K562 (cell line): ENCODE measurements at regions not wholly inside any gene's neighbourhood (a gene's known extent, or its start where the extent isn't known, plus 50 kb on each side); places are given as distances from the start of the nearest gene placed in this dataset.

Experiments used
- ATAC-seq: fragments of 200-7000 bp; cut with Tn5 transposase; 3 replicates; pipeline ENCODE4 v1.9.1; 2020; ENCODE audit warnings: moderate library complexity
- BruUV-seq: library from RNA; stranded (reverse); fragments of 400-500 nt; replicated peaks from 2 replicates; lab custom pipeline; 2021; lab: Mats Ljungman, UMichigan
- CTCF ChIA-PET: fragments of 300-600 bp; formaldehyde crosslinking; extraction: SDS; loops from one replicate; lab custom pipeline; 2021; ENCODE audit warnings: low intra/inter-chr PET ratio; lab: Yijun Ruan, JAX
- POLR2A ChIA-PET: fragments of 300-600, 350-650 bp; sonication (Branson Sonifier 250); formaldehyde crosslinking; extraction: SDS; loops from one replicate; lab custom pipeline; 2021; ENCODE audit warnings: antibody characterized with exemption, inconsistent platforms; lab: Yijun Ruan, JAX
- DNase-seq, 4 experiments: peaks; one replicate each; pipeline versions ENCODE4 v3.0.0 to v3.0.0-alpha.2; 2011 to 2018; ENCODE audit warnings: low spot score in 3 of 4, mixed read lengths in 3 of 4; ENCODE audit errors: extremely low read depth in 1 of 4
- FAIRE-seq: peaks from 2 replicates; lab custom pipeline; 2011; peaks lifted over from hg19 to GRCh38; lab: Jason Lieb, UNC
- H2AFZ ChIP-seq: 2 replicates; pipeline ENCODE4 v1.6.0; 2011; ENCODE audit warnings: low read depth, low read length, control low read depth, inconsistent platforms
- H3K27ac ChIP-seq: fragments of 200-600 bp; 3 replicates; pipeline ENCODE4 v1.8.0; 2011; ENCODE audit warnings: low read depth, mild to moderate bottlenecking, control low read depth, inconsistent platforms, low read length, moderate library complexity, mixed read lengths; ENCODE audit errors: extremely low read depth
- H3K27me3 ChIP-seq, 2 experiments: fragments of 300-600 bp in 1 of 2; 2 replicates in 1 of 2; 3 replicates in 1 of 2; pipeline versions ENCODE4 v1.6.0 to v1.8.0; 2011; ENCODE audit warnings: inconsistent platforms in 2 of 2, low read length in 2 of 2, mild to moderate bottlenecking in 1 of 2, mixed read lengths in 1 of 2, moderate library complexity in 1 of 2; ENCODE audit not compliant: control insufficient read depth in 2 of 2, insufficient read depth in 2 of 2
- H3K36me3 ChIP-seq: fragments of 300-600 bp; 3 replicates; pipeline ENCODE4 v1.8.0; 2011; ENCODE audit warnings: mild to moderate bottlenecking, low read length, inconsistent platforms; ENCODE audit not compliant: control insufficient read depth, insufficient read depth
- H3K4me1 ChIP-seq, 2 experiments: fragments of 200-600 bp in 1 of 2; replicated peaks in 1 of 2; 2 replicates in 1 of 2; 3 replicates in 1 of 2; pipeline versions ENCODE4 v1.5.1 to v1.8.0; 2011; ENCODE audit warnings: inconsistent platforms in 2 of 2, low read length in 2 of 2, mild to moderate bottlenecking in 1 of 2, mixed read lengths in 1 of 2, moderate library complexity in 1 of 2; ENCODE audit not compliant: control insufficient read depth in 2 of 2, insufficient read depth in 2 of 2
- H3K4me2 ChIP-seq: 2 replicates; pipeline ENCODE4 v1.6.1; 2011; ENCODE audit warnings: low read length, control low read depth, inconsistent platforms, mixed read lengths; ENCODE audit not compliant: insufficient read depth
- H3K4me3 ChIP-seq: fragments of 200-600 bp; sonication (generic), shearing (Covaris generic); 2 replicates; pipeline ENCODE4 v1.5.1; 2016; ENCODE audit warnings: control low read depth, inconsistent platforms
- H3K79me2 ChIP-seq: fragments of 200-600 bp; 3 replicates; pipeline ENCODE4 v1.8.0; 2011; ENCODE audit warnings: low read length, inconsistent platforms; ENCODE audit not compliant: control insufficient read depth, insufficient read depth
- H3K9ac ChIP-seq, 2 experiments: 2 replicates each; pipeline versions ENCODE4 v1.6.0 to v1.6.1; 2011; ENCODE audit warnings: low read depth in 2 of 2, low read length in 2 of 2, control low read depth in 1 of 2, inconsistent platforms in 1 of 2, mild to moderate bottlenecking in 1 of 2, mixed read lengths in 1 of 2; ENCODE audit not compliant: insufficient read depth in 1 of 2
- H3K9me1 ChIP-seq: one replicate; pipeline ENCODE4 v1.6.0; 2011; ENCODE audit warnings: inconsistent platforms, mild to moderate bottlenecking, low read length, moderate library complexity; ENCODE audit not compliant: control insufficient read depth, insufficient read depth
- H3K9me3 ChIP-seq: replicated peaks from 2 replicates; pipeline ENCODE4 v1.5.1; 2011; ENCODE audit warnings: low read depth, low read length, inconsistent platforms; ENCODE audit not compliant: control insufficient read depth, insufficient read depth
- H4K20me1 ChIP-seq: replicated peaks from 2 replicates; pipeline ENCODE4 v1.6.1; 2011; ENCODE audit warnings: low read length, inconsistent platforms, mixed read lengths; ENCODE audit not compliant: control insufficient read depth, insufficient read depth
- CTBP1 ChIP-seq: fragments of 450-650 bp; IDR thresholded peaks from 2 replicates; pipeline ENCODE4 v1.6.1; 2016; ENCODE audit warnings: borderline replicate concordance
- DDX20 ChIP-seq: fragments of 450-650 bp; IDR thresholded peaks from 2 replicates; pipeline ENCODE4 v1.6.1; 2016; ENCODE audit warnings: missing genetic modification characterization, low read depth, mild to moderate bottlenecking, missing compliant biosample characterization, moderate library complexity
- KAT2B ChIP-seq: IDR thresholded peaks from one replicate; pipeline ENCODE4 v1.6.1; 2012; ENCODE audit warnings: low read depth, mild to moderate bottlenecking, control low read depth, inconsistent platforms, low read length, moderate library complexity
- MEF2D ChIP-seq: conservative IDR thresholded peaks from 2 replicates; pipeline ENCODE4 v1.6.1; 2016; ENCODE audit warnings: low read depth, missing genetic modification characterization, missing compliant biosample characterization
- ZNF124 ChIP-seq: sonication (generic); formaldehyde crosslinking; IDR thresholded peaks from 2 replicates; pipeline ENCODE4 v1.8.1; 2022; ENCODE audit warnings: missing genetic modification reagents
- ZNF217 ChIP-seq: sonication (generic); formaldehyde crosslinking; IDR thresholded peaks from 2 replicates; pipeline ENCODE4 v1.8.0; 2022; ENCODE audit warnings: mild to moderate bottlenecking, missing genetic modification reagents
- WGBS: fragments of 100-300 bp; shearing (Covaris generic); methylation state at CpG from one replicate; pipeline ENCODE4 v1.1.6; 2016; ENCODE audit warnings: low coverage, mixed read lengths; ENCODE audit not compliant: insufficient coverage; ENCODE audit errors: missing lambda C conversion rate; 5-methylcytosine and 5-hydroxymethylcytosine counted together
- in situ Hi-C: fragments of 300-500 bp; cut with MboI; formaldehyde crosslinking; loops from 4 replicates; pipeline ENCODE4 v1.15.0; 2018; ENCODE audit warnings: inconsistent platforms, mixed read lengths
- intact Hi-C: fragments of 100-400 bp; cut with micrococcal nuclease; formaldehyde crosslinking; loops from 2 replicates; pipeline ENCODE4 v1.14.2; 2022
- TF ChIP-seq, protein P1 (sequence below): fragments of 450-650 bp; formaldehyde crosslinking; IDR thresholded peaks from 2 replicates; pipeline ENCODE4 v1.4.0; 2020; ENCODE audit warnings: mild to moderate bottlenecking, mixed read lengths
- TF ChIP-seq, protein P2 (sequence below): IDR thresholded peaks from 3 replicates; pipeline ENCODE4 v1.6.1; 2011; ENCODE audit warnings: borderline replicate concordance, mild to moderate bottlenecking; ENCODE audit not compliant: insufficient read length, insufficient read depth

DNA sequence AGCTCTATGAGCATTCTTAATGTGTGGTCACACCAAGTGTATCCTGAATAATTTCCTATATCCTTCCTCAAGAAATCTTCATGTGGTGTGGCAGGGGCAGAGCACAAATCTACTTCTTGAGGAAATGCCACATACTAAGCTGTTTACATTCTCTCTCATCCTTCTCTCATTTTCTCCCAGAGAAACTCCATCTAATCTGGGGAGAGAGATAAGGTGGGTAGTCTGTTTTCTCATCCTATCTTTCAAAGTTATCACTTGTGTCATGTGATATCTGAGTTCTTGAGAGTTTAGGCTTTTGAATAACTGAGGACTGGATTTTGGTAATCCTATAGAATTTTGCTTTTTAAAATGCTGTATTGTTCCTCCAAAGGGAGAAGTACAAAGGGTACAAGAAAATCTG is 141.9 kb upstream of the LRRC7 start:
- H3K27ac ChIP-seq, result no peak overlapping the region
- no peak overlapping the region for H3K4me2 ChIP-seq
- no peak overlapping the region for H3K9ac ChIP-seq
- no peak for DNase-seq
- intact Hi-C loops, result no loop called here
- in situ Hi-C loops, result no loop called here
- BruUV-seq, result no TSS peak
- H3K9me1 ChIP-seq, result no peaks in the 10 kb centered on the region
- no peak for ATAC-seq
- no peaks in the 10 kb centered on the region for H4K20me1 ChIP-seq
- no peaks in the 10 kb centered on the region for H3K27me3 ChIP-seq
- no peaks in the 10 kb centered on the region for H3K4me1 ChIP-seq
- no peaks in the 10 kb centered on the region for H3K9me3 ChIP-seq
- FAIRE-seq, result no peak
- ChIA-PET CTCF (no interaction called here), POLR2A (no interaction called here)
- H2AFZ ChIP-seq, result no peak overlapping the region
- H3K79me2 ChIP-seq, result no peaks in the 10 kb centered on the region
- TF ChIP-seq, protein P1, sequence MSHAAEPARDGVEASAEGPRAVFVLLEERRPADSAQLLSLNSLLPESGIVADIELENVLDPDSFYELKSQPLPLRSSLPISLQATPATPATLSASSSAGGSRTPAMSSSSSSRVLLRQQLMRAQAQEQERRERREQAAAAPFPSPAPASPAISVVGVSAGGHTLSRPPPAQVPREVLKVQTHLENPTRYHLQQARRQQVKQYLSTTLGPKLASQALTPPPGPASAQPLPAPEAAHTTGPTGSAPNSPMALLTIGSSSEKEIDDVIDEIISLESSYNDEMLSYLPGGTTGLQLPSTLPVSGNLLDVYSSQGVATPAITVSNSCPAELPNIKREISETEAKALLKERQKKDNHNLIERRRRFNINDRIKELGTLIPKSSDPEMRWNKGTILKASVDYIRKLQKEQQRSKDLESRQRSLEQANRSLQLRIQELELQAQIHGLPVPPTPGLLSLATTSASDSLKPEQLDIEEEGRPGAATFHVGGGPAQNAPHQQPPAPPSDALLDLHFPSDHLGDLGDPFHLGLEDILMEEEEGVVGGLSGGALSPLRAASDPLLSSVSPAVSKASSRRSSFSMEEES (CRISPR knock-in tag), result peak; percentile 23; the same call in 1 of the 2 replicates
- no peak for TF ChIP-seq CTBP1
- H3K36me3 ChIP-seq, result no peaks in the 10 kb centered on the region
- no peak overlapping the region for H3K4me3 ChIP-seq

GRCh38 chr1:69426401-69426800 is 141.3 kb upstream of the LRRC7 start:
- WGBS, result 14% methylated on average over 2 of the region's 2 CpGs
- H3K9me1 ChIP-seq, result no peaks in the 10 kb centered on the region
- intact Hi-C loops, result no loop called here
- no peaks in the 10 kb centered on the region for H3K79me2 ChIP-seq
- H4K20me1 ChIP-seq, result no peaks in the 10 kb centered on the region
- H3K9me3 ChIP-seq, result no peaks in the 10 kb centered on the region
- POLR2A ChIA-PET, result no interaction called here
- no peak for DNase-seq
- H3K9ac ChIP-seq, result no peak overlapping the region
- no peak for TF ChIP-seq DDX20 (tag)
- no peak for TF ChIP-seq ZNF124 (CRISPR knock-in tag)
- TF ChIP-seq, protein P2, sequence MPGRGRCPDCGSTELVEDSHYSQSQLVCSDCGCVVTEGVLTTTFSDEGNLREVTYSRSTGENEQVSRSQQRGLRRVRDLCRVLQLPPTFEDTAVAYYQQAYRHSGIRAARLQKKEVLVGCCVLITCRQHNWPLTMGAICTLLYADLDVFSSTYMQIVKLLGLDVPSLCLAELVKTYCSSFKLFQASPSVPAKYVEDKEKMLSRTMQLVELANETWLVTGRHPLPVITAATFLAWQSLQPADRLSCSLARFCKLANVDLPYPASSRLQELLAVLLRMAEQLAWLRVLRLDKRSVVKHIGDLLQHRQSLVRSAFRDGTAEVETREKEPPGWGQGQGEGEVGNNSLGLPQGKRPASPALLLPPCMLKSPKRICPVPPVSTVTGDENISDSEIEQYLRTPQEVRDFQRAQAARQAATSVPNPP, result no peak
- TF ChIP-seq KAT2B, result no peak
- TF ChIP-seq MEF2D, result no peak
- TF ChIP-seq ZNF217, result no peak
- TF ChIP-seq, all 486 proteins: peak for 0
- Histone ChIP-seq H3K4me2 (no peak overlapping the region), H3K27ac (no peak overlapping the region), H3K4me3 (no peak overlapping the region), H3K36me3 (no peaks in the 10 kb centered on the region), H3K27me3 (no peaks in the 10 kb centered on the region), H3K4me1 (no peaks in the 10 kb centered on the region), H2AFZ (no peak overlapping the region; the same call in 1 of the 2 replicates)
- no peak for FAIRE-seq
- ATAC-seq, result no peak
- in situ Hi-C loops, result no loop called here
- BruUV-seq, result no TSS peak
- CTCF ChIA-PET, result no interaction called here
